H1 (cell line): ENCODE measurements at regions not wholly inside any gene's neighbourhood (a gene's known extent, or its start where the extent isn't known, plus 50 kb on each side); places are given as distances from the start of the nearest gene placed in this dataset.

ENCODE experiments used
- CBX8 ChIP-seq: fragments of 300-800, 300-1000 bp; sonication (generic); IDR thresholded peaks from 2 replicates; pipeline ENCODE4 v1.7.1; 2016; ENCODE audit warnings: low read depth, low read length, borderline replicate concordance
- SIRT6 ChIP-seq: IDR thresholded peaks from one replicate; pipeline ENCODE4 v1.7.1; 2012; ENCODE audit warnings: low read length, inconsistent platforms

DNA sequence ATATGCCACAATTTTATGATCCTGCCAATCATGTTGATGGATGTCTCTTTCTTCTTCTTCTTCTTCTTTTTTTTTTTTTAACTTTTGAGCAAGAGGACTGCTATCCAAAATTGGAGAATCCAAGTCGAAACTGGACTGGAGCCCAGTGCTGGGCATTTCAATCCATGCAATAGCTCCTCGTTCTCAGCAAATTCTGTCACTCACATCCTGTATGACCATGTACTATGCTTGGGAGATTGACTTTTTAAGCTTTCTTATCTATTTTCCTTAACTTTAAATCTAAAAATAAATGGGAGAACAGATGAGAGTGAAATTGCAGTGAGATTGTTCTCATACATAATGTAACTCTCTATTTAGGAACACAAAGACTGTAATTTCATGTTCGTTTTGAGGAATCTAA lies 123.0 kb upstream of the PUDP start:
- TF ChIP-seq CBX8, result no peak
- no peak for TF ChIP-seq SIRT6
